NCI-H345 (cell line): ENCODE measurements at regions not wholly inside any gene's neighbourhood (a gene's known extent, or its start where the extent isn't known, plus 50 kb on each side); places are given as distances from the start of the nearest gene placed in this dataset.
A peak's percentile ranks its signal among the peaks of the same experiment; 100 is the strongest.
"Not testable (repeated sequence)": the region's sequence is repeated elsewhere in the genome, so short reads cannot be mapped to it uniquely, and the experiment has no call there.

Source experiments
- DNase-seq: peaks from one replicate; lab custom pipeline; 2025; lab: John Stamatoyannopoulos, UW

- no peak for DNase-seq
Measured at GRCh38 chr3:147333098-147333497, 73.2 kb downstream of the ZIC4 start.

GRCh38 chr3:147328711-147329110, 77.6 kb downstream of the ZIC4 start:
- no peak for DNase-seq

DNA sequence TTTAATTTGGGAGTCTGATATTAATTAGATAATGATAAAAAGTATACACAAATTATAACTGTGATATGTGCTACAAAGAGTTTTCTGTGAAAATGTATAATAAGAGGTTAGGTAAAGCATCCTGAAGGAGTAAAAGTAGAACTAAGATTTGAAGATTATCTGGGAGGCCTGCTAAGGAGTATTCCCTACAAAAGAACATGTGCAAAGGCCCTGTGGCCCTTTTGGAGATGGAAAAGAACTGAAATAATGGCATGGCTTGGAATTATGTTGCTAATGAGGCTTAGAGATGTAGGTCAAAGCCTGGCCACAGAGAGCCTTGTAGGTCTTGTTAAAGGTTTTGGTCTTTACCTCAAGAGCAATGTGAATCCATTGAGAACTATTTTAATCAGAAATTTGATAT, 82.0 kb downstream of the ZIC4 start:
- no peak for DNase-seq

- DNase-seq = no peak
Measured at GRCh38 chr3:147318900-147319299, 87.4 kb downstream of the ZIC4 start.

GRCh38 chr3:147317080-147317479, 89.3 kb downstream of the ZIC4 start:
- not testable (repeated sequence) for DNase-seq

GRCh38 chr3:147313513-147313912, 92.8 kb downstream of the ZIC4 start:
- DNase-seq = no peak

GRCh38 chr3:147312786-147313280, 93.5 kb downstream of the ZIC4 start:
- DNase-seq = no peak

GRCh38 chr3:147311716-147312115, 94.6 kb downstream of the ZIC4 start:
- no peak for DNase-seq

- DNase-seq = no peak
Measured at GRCh38 chr3:147305533-147306250, 100.7 kb downstream of the ZIC4 start.

- DNase-seq = no peak
Measured at GRCh38 chr3:147304756-147305155, 101.6 kb downstream of the ZIC4 start.

- no peak for DNase-seq
Measured at GRCh38 chr3:147301781-147302180, 104.6 kb downstream of the ZIC4 start.

DNA sequence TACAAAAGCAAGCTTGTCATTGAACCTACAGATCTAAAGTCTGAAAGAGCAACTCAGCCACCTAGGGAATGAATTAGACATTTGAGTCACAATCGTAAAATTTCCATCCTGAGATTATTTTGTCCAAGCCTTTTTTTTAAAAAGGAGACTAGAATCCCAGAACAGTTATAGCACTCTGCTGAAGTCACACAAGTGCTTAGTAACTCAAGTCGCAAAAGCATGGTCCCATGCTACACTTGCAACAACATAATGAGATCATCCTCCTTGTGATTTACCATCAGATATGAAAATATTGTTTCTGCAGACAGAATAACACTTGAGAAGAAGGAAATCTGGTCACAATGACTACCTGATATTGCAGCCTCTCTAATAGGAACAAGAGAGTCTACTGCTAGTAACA, 106.7 kb downstream of the ZIC4 start:
- no peak for DNase-seq

GRCh38 chr3:147298511-147298982, 107.8 kb downstream of the ZIC4 start:
- DNase-seq = peak; percentile 52

- DNase-seq = no peak
Measured at GRCh38 chr3:147297761-147298350, 108.5 kb downstream of the ZIC4 start.

DNA sequence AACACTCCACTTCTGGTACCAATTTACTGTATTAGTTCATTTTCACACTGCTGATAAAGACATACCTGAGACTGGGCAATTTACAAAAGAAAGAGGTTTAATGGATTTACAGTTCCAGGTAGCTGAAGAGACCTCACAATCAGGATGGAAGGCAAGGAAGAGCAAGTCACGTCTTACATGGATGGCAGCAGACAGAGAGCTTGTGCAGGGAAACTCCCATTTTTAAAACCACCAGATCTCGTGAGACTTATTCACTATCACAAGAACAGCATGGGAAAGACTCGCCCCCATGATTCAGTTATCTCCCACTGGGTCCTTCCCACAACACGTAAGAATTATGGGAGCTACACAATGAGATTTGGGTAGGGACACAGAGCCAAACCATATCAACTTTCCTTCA, 119.0 kb downstream of the ZIC4 start:
- DNase-seq = not testable (repeated sequence)

DNA sequence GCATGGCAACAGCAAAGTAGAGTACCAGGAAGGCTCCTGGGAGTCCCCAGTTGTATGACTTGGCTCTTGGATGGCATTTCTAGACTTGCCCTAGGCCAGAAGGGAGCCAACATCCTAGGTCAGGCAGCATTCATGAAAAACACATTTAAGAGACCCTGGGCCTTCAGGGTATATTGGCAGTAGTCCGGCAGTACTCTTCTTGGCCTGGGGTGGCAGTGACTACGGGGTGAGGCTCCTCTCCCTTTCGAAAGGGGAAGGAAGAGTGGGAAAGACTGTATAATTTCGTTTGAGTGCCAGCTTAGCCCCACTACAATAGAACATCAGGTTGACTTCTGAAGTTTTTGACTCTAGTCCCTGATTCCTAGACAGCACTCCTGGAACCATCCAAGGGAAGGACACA, 136.4 kb downstream of the ZIC4 start:
- no peak for DNase-seq

GRCh38 chr3:147267434-147267833, 138.9 kb downstream of the ZIC4 start:
- no peak for DNase-seq

GRCh38 chr3:147257944-147258343, 148.4 kb downstream of the ZIC4 start:
- peak; percentile 1 for DNase-seq

GRCh38 chr3:147256739-147257138, 149.6 kb downstream of the ZIC4 start:
- no peak for DNase-seq

- no peak for DNase-seq
Measured at GRCh38 chr3:147246906-147247305, 159.4 kb downstream of the ZIC4 start.

- not testable (repeated sequence) for DNase-seq
Measured at GRCh38 chr3:147245638-147246037, 160.7 kb downstream of the ZIC4 start.

DNA sequence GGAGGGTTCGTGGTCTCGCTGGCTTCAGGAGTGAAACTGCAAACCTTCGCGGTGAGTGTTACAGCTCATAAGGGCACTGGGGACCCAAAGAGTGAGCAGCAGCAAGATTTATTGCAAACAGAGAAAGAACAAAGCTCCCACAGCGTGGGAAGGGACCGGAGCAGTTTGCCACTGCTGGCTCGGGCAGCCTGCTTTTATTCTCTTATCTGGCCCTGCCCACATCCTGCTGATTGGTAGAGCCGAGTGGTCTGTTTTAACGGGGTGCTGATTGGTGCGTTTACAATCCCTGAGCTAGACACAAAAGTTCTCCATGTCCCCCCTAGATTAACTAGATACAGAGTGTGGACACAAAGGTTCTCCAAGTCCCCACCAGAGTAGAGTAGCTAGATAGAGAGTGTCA, 161.3 kb downstream of the ZIC4 start:
- not testable (repeated sequence) for DNase-seq

DNA sequence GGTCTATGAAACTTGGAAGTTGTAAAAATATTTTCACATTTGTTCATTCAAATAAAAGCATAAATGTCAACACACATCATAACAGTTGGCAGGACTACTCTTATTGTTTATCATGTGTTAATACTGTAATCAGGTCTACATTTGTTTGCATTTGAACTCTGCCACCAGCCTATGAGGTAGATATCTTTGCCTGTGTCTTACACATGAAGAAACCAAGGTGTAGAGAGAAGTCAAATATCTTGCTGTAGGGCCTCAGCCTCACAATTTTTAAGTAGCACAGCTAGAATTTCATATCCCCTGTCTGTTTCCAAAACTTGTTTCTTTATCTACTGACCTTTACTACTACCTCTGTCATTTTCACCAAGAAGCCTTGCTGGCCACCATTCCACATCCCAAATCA, 161.9 kb downstream of the ZIC4 start:
- no peak for DNase-seq

DNA sequence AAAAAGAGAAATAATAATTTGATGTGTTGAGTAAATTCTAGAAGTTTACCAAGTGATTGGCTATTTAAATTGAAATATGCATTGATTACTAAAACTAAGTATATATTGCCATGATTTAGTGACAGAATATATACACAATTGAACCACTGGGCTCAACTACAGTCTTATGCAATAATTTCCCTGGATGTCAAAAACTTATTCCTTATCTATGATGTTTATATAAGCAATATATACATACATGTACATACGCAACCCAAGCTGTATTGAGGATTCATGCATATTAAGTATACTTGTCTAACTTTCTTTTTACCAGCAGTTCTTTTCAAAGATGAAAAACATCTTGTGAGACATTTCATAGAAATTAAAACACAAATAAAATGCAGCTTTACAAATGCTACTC, 165.8 kb downstream of the ZIC4 start:
- no peak for DNase-seq
